ENCODE measurements at regions not wholly inside any gene's neighbourhood (a gene's known extent, or its start where the extent isn't known, plus 50 kb on each side); places are given as distances from the start of the nearest gene placed in this dataset.

DNA sequence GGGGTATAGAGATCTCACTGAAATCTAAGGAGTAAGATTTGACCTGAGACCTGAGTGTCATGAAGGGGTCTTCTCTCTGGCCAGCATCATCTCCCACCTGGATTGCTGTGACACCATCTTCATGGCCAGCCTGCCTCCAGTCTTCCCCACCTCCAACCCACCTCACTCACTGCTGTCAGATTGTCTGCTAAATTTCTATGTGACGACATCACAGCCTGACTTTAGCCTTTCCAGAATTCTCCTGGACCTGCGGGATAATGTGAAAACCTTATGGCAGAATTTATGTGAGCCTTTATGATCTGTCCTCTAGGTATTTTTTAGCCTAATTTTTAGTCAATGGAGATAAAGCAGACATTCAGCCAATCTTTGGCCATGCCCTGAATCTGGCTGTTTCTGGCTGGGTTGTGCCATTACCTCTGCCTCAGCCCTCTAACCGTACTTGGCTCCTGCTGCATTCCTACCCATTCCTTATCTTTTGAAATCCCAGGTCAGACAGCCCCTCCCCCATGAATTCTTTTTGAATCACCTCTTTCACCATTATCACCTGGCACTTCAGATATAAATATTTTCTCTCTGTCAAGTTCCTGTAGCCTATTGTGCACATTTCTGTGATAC is 66.4 kb upstream of the MMADHC start:
- DNase-seq (ENCODE audit: low read depth in 2 of 2): no peak

GRCh38 chr2:149652926-149653325 is 65.4 kb upstream of the MMADHC start:
- DNase-seq (ENCODE audit: low read depth in 2 of 2): no peak

DNA sequence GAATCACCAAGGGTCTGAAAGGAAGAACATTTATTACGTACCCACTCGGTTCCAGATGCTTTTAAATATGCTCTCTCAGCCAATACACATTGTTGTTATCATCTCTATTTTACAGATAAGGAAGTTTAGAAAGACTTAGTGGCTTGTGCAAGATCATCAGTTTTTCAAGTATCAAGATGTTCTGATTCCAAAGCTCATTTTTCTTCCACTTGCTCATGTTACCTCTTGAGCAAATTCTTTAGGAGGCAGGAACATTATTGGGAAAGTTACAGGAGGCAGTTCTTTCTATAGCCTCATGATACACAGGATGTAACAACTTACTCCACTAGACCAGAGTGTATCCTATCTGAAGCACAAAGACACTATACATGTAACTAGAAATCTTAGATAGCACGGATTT is 65.0 kb upstream of the MMADHC start:
- no peak for DNase-seq (ENCODE audit: low read depth in 2 of 2)

DNA sequence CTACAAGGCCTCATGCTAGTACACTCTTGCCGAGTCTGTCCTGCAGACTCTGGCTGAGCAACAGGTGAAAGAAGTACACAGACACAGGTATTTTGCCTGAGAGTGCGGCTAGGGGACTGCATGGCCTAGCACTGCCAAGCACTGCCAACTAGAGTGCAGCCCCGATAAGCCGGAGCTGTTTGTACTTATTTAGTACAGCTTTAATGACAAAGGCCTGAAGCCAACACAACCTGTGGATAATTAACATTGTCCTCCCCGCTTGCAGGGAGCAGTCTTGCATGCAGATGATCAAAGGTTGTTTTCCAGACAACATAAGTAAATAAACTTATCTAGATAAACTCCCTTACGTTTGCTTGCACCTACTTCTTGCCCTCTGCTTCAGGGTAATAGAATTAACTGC is 63.7 kb upstream of the MMADHC start:
- no peak for DNase-seq (ENCODE audit: low read depth in 2 of 2)

- no peak for DNase-seq (ENCODE audit: low read depth in 2 of 2)
Measured at GRCh38 chr2:149650006-149650405, 62.4 kb upstream of the MMADHC start.

GRCh38 chr2:149648282-149649030 is 60.9 kb upstream of the MMADHC start:
- no peak for DNase-seq (ENCODE audit: low read depth in 2 of 2)

DNA sequence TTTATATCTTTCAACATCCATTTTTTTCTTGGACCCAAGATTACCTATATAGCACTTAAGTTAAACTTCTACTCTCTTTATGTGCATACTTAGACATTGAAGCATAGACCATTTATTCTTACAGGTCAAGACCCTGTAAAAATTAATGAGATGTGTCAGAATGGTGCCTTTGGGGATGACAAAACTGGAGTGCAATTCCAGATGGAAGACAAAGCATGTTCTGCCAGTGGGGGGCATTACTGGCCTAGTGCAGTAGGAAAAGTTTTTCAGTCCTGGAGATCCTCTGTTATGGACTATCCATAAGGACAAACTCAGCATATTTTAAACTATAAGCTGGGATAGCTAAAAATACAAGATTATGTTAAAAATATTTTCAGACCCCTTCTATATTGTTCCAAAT is 57.8 kb upstream of the MMADHC start:
- DNase-seq (ENCODE audit: low read depth in 2 of 2): no peak

Measured in stimulated activated CD4-positive, alpha-beta T cell treated with anti-CD3 and anti-CD28 coated beads, Interleukin-4, amount 100 ng/mL, for 48 hours (primary cell).